SHP77 treated with DMSO at 0.1 percent for 48 hours (cell line): ENCODE measurements at regions not wholly inside any gene's neighbourhood (a gene's known extent, or its start where the extent isn't known, plus 50 kb on each side); places are given as distances from the start of the nearest gene placed in this dataset.
"Not testable (repeated sequence)": the region's sequence is repeated elsewhere in the genome, so short reads cannot be mapped to it uniquely, and the experiment has no call there.

ENCODE experiments used
- DNase-seq: peaks from one replicate; lab custom pipeline; 2025; lab: John Stamatoyannopoulos, UW

DNA sequence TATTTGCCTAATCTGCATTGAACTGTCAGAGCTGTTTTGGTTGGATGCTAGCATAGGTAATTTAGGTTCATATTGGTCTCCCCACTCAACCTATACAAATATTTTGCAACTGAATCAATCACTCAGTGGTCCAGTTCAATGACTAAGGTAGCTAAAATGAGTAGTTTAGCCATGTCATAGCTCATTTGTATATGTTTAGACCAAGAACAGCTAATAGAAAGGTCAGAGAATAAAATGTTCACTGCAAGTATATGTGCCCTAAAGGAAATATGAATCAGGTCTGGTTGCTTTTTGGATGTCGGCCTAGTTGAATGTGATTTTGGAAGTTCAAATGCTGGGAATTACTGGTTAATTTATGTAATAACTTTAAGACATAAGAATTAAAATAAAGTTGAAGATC is 883.9 kb downstream of the LRFN5 start:
- DNase-seq, result no peak

DNA sequence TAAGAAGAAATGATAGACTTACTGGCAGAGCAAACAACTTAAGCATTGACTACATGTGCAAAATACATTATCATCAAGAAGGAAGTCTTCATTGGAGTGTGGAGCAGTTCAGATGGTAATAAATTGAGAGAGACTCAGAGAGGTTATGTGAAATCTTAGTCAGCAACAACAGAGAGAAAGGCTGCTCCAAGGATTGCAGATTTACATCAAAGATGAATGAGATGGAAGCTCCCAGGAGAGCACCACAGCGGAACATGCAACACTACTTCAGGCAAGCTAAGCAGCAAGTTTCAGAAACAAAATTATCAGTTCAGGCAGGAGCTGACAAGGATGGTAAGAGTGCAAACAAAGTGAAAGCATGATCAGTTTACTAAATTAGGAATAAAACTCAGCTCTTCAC is 882.3 kb downstream of the LRFN5 start:
- DNase-seq, result no peak

DNA sequence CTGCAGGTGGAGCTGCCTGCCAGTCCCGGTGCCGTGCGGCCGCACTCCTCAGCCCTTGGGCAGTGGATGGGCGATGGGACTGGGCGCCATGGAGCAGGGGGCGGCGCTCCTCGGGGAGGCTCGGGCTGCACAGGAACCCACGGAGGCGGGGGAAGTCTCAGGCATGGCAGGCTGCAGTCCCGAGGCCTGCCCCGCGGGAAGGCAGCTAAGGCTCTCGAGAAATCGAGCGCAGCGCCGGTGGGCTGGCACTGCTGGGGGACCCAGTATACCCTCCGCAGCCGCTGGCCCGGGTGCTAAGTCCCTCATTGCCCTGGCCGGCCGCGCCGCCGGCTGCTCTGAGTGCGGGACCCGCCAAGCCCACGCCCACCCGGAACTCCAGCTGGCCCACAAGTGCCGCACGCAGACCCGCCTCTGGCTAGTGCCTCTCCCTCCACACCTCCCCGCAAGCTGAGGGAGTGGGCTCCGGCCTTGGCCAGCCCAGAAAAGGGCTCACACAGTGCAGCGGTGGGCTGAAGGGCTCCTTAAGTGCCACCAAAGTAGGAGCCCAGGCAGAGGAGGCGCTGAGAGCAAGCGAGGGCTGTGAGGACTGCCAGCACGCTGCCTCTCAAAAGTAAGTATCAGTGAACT is 875.8 kb downstream of the LRFN5 start:
- DNase-seq, result not testable (repeated sequence)

DNA sequence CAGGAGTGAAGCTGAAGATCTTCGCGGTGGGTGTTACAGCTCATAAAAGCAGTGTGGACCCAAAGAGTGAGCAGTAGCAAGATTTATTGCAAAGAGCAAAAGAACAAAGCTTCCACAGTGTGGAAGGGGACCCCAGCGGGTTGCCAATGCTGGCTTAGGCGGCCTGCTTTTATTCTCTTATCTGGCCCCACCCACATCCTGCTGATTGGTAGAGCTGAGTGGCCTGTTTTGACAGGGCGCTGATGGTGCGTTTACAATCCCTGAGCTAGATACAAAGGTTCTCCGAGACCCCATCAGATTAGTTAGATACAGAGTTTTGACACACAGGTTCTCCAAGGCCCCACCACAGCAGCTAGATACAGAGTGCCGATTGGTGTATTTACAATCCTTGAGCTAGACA is 875.0 kb downstream of the LRFN5 start:
- not testable (repeated sequence) for DNase-seq

DNA sequence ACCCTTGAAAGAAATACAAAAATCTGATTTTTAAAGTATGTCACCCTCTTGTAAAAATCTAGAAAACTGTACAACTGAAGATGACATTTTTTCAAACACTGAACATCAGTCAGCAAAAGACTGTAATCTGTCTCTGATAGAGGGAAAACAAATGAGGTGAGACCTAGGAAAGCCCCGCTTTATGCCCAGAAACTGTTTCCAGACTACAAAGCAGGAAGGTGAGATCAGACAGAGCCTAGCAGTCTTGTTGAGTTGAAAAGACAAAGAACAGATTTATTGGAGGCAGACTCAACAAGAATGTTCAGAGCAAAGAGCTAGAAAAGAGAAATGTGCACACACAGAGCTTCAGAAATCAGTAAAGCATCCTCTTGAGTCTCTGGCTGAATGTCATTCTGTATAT is 873.6 kb downstream of the LRFN5 start:
- no peak for DNase-seq

DNA sequence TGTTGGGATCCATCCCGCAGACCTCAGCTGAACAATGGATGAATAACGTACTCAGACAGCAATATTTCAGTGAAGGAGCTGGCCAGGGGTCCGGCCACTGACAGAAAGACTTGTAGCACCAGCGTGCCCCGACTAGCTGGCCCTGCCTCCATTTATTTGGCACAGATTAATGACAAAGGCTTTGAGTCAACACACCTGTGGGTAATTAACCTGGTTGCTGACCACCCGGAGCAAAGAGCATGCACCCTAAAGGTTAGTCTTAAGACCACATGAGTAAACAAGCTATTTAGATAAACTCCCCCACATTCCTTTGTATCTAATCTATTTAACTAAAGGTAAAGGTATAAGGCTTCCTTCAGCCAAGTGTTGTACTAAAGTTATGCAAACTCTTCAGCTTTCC is 868.6 kb downstream of the LRFN5 start:
- no peak for DNase-seq

DNA sequence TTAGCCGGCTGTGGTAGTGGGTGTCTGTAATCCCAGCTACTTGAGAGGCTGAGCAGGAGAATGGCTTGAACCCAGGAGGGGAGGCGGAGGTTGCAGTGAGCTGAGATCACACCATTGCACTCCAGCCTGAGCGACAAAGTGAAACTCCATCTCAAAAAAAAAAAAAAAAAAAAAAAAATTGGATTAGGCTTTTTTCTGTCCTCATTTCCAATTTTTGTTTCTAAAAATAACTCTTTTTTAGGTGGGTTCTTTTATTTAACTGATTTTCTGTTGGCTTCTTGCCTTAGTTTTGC is 863.7 kb downstream of the LRFN5 start:
- no peak for DNase-seq

DNA sequence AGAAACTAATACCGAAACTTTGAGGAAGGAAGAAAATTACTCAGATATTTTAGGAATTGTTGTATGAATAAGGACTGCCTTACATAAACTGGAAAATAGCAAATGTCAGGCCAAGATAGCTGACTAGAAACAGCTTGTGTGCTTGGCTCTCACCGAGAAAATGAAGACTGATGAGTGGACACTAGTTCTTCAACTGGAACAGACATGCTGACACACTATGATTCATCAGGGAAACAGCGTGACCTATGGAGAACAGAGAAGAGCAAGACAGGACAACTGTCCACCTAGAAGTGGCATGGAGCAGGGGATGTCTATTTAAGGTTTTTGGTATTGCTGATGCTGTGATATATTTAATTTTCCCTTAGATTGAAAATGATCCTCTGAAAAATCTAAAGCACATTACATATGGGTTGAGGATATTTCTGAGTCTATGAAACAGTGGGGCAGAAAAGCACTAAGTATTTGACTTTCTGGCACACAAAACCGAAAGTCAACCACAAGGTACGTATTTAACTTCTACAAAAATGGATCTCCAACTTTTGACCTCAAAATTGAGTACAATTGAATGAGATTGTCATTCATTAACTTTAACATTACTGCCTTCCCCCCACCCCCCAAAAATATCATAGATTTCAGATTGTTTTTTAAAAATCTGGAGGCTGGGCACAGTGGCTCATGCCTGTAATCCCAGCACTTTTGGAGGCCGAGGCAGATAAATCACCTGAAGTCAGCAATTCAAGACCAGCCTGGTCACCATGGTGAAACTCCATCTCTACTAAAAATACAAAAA is 863.2 kb downstream of the LRFN5 start:
- no peak for DNase-seq

DNA sequence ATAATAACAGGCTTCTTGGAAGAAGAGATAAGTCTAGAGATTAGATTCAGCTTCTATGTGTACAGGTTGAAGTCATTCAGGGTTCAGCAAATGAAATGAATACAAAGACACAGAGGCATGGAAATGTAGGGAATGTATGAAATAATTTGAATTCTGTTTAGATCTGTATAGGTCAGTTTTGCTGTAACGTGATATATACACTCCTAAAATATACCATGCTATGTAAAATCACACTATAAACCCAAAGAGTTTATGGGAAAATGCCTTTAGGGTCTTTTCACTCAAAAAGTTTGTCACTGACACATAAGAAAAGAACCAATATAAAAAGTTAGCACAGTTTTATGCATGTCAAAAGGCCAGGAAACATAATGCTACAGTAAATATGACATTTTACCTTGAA is 854.0 kb downstream of the LRFN5 start:
- DNase-seq, result no peak

DNA sequence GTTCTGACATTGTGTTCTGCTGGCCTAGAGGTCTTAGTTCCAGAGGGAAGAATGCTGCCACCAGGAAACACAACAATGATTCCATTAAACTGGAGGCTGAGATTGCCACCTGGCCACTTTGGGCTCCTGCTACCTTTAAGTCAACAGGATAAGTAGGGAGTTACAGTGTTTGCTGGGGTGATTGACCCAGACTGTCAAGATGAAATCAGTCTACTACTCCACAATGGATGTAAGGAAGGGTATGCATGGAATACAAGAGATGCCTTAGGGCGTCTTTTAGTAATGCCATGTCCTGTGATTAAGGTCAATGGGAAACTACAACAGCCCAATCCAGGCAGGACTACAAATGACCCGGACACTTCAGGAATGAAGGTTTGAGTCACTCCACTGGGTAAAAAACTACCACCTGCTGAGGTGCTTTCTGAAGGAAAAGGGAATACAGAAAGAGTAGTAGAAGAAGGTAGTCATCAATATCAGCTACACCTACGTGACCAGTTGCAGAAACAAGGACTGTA is 852.6 kb downstream of the LRFN5 start:
- no peak for DNase-seq

DNA sequence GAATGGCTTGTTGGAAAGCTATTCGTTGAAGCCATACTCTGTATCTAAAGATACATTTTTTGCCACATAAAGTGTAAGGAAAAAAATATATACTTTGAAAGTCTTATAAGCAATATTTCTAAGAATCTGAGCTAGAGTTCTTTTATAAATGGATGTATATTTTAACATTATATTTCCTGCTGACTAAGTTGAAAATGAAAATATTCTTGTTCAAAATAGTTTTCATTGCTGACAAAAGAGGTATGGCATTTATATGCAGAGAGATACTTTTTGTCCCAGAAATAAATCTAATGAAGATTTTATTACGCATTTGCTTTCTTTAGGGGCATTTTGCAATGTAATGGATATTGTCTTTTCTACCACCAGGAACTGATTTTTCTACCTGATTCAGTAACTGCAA is 834.9 kb downstream of the LRFN5 start:
- no peak for DNase-seq

DNA sequence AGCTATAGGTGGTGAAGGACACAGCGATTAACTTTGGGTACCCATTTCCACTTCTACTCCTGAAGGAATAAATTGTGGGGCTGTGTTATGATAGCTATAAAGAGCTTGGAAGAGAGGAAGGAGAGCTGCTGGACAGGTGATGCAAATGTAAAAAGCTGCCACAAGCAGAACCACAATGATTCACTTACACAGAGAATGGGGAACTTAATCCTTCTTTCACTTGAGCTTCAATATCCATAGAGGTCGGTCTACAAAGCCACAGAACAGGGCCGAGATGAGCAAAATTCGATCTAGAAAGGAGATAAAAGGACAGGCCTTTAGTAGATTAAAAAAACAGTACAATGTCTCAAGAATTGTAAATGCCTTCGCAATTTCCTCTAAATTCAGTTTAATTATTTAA is 831.1 kb downstream of the LRFN5 start:
- DNase-seq, result no peak

DNA sequence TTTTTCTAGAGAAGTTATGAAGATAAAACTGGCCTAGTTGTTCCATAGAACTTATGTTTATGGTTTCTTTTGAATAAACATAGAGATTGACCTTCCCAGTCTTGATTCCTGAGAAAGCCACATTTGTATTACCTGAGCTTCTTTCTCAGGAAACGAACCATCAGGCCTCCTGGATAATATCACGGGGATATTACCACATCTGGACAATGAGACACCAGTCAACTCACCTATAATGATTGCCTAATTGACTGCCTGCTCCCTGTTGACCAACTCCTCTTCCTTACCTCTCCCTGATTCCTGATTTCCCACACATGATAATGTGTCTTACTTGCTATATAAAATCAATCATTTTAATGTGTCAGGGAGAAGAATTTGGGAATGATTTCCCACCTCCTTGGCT is 822.7 kb downstream of the LRFN5 start:
- no peak for DNase-seq

DNA sequence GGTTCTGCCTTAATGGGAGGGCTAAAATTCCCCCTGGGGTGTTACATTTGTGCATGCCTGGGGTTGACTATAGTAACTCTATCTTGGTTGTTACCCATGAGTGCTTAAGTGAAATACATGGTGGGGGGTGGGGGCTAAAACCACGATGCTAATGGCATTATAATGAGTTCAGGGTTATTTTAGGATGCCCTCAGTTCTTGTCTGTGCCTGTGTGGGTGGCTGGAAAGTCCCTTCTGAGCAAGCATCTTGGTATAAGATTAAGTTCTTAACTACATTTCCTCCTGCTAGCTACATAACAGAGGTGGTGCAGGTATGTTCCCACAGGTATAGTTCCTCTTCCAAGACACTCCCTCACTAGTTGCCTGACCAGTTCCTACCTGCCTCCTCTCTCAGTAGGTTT is 822.3 kb downstream of the LRFN5 start:
- DNase-seq, result no peak

DNA sequence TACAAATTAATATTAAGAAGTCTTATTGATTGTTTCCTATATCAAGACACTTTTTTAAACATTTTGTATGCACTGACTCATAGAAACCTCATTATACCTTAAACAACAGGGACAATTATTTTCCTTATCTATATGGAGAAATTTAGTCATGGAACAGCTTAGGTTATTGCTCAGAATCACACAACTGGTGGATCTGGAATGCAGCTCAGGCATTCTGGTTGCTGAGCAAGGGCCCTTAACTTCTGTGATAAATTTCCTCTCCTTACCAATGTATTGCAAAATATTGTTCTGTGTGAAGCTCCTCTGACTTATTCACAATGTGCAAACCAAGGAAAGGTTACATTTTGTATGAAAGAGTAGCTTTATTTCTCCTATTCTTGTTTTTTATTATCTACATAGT is 817.8 kb downstream of the LRFN5 start:
- no peak for DNase-seq

DNA sequence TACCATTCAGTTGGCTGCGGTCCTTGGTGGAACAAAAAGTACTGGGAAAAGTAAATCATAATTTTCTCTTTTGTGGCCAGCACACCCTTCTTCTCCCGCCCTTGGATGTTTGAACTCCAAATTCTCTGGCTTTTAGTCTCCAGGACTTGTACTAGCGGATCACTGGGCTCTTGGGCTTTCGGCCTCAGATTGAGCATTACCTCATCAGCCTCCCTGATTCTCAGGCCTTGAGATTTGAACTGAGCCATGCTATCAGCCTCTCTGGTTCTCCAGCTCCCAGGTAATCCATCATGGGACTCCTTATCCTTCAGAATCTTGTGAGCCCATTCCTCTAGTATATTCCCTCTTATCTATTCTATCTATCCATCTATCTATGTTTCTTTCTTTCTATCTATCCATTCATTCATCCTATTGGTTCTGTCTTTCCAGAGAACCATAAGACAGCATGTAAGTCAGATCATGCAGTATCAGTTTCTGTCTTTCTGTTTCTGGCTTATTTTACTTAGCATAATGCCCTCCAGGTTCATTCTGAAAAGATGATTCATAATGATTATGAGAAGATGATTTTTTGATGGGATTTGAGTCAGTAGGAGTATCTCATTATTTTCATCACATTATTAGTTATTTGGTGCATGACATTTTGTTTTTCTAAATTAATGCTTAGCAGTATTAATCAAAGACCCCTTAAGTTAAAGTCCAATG is 814.9 kb downstream of the LRFN5 start:
- no peak for DNase-seq

DNA sequence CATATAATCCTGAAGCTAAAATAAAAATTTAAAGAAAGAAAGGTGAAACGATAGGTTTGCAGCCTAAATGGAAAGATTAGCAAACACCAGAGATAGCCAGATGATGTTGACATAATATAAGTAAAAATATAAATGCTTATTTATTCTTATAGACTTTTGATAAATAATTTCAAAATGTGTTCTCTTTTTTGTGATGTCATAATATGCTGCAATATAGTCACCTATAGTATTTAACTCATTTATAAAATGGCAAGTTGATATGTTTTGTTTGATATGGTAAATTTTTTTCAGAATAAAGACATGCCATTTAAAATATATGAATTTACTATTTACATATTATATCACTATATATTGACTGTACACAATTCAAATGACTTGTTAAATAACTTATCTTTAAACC is 813.4 kb downstream of the LRFN5 start:
- DNase-seq, result no peak

DNA sequence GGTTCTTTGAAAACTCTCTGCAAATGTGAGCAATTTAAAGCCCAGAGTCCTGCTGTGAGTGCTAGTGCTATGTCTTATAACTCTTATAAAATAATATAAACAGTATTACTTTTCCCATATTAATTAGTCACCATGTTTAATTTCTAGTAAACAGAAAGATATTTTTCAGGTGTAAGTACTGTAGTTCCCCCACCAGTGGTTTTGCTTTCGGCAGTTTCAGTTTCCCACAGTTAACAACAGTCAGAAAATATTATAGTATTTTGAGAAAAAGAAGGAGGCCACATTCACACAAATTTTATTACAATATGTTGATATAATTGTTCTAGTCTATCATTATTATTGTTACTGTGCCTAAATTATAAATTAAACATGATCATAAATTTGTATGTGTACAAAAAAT is 800.5 kb downstream of the LRFN5 start:
- no peak for DNase-seq

DNA sequence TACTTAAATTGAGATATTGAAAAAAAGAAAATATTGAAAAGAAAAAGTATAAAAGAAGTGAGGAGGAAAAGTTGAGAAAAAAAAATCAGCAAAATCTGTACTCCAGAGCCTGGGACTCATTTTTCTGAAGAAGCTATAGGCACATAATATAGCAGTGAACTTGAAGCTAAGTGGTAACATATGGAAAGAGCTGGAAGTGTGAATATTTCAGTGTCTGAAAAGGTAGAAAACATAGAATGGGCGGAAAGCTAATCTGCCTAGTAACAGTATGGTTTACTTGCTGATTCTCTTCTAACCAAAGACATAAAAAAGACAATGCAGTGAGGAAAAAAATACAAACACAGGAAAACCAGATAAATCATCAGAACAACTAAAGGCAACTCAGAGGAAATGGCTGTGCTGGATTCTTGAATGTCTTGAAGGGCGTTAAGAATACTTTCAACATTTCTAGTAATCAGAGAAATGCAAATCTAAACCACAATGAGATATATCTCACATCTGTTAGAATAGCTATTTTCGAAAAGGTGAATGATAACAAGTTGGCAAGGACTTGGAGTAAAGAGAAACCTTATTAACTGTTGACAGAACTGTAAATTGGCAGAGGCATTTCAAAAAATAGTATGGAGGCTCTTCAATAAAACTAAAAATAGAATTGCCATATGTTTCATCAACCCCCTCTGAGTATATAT is 784.6 kb downstream of the LRFN5 start:
- no peak for DNase-seq

DNA sequence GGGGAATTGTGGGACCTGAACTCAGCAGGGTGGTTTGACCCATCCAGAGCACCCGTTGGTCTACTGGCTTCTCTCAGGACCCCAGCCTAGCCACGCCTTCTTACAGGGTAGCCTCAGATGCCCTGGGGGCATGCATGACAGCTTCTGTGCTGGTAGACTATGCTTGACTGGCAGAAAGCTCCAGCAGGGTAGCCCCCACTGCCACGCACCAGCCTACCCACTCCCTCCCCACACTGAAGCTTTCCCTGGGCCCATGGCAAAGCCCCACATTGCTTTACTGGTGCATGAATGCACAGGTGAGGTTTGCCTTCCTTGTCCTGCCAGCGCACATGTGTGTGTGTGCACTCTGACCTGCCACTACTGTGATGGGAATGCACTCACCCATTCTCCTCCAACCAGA is 772.2 kb downstream of the LRFN5 start:
- DNase-seq, result no peak

DNA sequence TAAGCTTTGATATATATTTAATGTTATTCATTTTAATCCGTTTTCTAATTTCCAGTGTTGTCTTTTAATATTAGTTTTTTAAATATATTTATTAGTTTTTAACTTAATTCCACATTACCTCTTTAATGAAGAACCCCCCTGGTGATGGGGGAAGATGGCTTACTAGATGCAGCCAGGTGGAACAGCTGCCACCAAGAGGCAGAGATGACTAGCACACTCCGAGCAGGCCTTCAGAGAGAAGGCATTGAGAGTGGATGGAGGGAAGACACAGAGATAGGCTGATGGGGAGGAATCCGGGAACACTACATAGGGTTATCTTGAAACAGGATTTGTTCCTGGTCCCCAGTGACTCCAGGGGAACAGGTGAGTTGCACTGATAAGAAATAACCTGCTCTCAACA is 771.6 kb downstream of the LRFN5 start:
- no peak for DNase-seq

DNA sequence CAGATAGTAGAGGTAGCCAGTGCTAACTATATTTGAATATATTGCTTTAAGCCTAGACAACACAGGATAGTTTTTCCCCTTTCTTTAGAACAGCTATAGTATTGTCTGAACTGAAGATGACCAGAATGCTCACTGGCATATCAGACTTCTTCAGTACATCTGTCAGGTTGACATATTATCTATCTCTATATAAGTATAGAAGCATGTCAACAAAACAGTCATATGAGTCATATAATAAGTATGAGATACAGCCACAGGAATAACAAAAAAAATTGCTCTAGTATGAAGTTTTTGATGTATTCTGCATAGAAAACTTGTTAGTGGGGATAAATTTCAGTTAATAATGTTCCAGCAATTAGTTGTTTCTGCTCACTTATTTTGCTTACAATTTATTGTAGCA is 767.7 kb downstream of the LRFN5 start:
- no peak for DNase-seq

DNA sequence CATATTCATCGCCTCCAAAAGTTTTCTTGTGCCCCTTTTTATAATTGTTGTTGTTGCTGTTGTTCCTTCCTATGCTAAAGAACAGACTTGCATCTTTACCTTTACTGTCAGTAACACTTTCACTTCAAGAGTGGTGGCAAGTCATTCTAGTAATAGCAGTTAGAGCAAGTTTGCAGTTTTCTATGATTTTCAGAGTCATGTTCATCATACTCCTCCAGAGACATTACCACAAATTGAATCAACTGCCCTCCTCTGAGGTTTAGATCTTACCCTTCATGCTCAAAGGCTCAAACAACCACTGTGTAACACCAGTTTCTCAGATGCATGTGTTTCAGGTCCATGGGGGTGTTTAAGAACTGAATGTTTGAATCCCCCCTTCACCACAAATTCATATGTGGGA is 763.4 kb downstream of the LRFN5 start:
- no peak for DNase-seq
